ENCODE measurements at regions not wholly inside any gene's neighbourhood (a gene's known extent, or its start where the extent isn't known, plus 50 kb on each side); places are given as distances from the start of the nearest gene placed in this dataset.

DNA sequence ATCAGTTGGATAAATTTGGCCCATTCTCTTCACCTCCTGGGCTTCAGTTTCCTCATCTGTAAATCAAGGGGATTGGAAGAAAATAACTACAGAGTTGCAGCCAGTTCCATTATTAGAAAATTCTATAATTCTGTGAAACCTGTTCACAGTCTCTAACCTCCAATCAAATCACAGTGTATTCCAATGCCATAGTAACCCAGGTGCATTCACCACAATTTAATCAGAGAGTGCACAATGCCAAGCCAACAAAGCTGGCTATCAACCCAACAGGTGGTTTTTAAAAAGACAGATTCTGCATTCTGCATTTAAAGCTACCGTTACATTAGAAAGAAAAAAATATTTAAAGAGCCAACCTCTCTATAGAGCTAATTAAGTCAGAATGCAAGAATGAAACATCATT lies 308.6 kb downstream of the RNF144A start:
- H3K27me3 ChIP-seq (ENCODE audit: low read depth, low read length): no peaks in the 10 kb centered on the region
- no peaks in the 10 kb centered on the region for H3K36me3 ChIP-seq (ENCODE audit: control insufficient read depth in 1 of 2, insufficient read depth in 2 of 2, low read length in 2 of 2)
- H3K9me3 ChIP-seq (ENCODE audit: control insufficient read depth in 1 of 2, low read length in 2 of 2): peaks cover 0 to 2% of the 10 kb centered on the region in 2 donors
- H3K4me3 ChIP-seq (ENCODE audit: low read depth in 1 of 2, low read length in 2 of 2): no peak overlapping the region
- no peak overlapping the region for H3K27ac ChIP-seq (ENCODE audit: low read length)
- H3K4me1 ChIP-seq (ENCODE audit: control insufficient read depth in 1 of 2, insufficient read depth in 2 of 2, low read length in 2 of 2): no peaks in the 10 kb centered on the region

DNA sequence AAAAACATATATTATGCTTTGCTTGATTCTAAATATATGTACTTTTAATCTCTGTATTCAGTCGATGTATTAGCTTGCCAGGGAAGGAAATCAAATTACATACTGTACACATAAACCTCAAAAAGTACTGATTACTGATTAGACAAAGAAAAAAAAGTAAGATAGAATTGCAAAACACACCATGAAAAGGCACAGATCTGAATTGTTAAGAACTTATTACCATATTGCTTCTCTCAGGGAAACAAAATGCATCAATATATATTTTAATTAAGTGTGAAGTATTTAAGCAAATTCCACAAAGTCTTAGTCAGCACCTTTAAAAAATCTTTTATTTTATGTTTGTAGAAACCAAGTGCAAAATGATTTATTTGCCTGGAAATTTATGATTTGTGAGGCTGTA lies 309.3 kb downstream of the RNF144A start:
- Histone ChIP-seq H3K36me3 (ENCODE audit: control insufficient read depth in 1 of 2, insufficient read depth in 2 of 2, low read length in 2 of 2) (no peaks in the 10 kb centered on the region), H3K4me1 (ENCODE audit: control insufficient read depth in 1 of 2, insufficient read depth in 2 of 2, low read length in 2 of 2) (no peaks in the 10 kb centered on the region), H3K9me3 (ENCODE audit: control insufficient read depth in 1 of 2, low read length in 2 of 2) (peaks cover 0 to 2% of the 10 kb centered on the region in 2 donors), H3K27me3 (ENCODE audit: low read depth, low read length) (no peaks in the 10 kb centered on the region), H3K4me3 (ENCODE audit: low read depth in 1 of 2, low read length in 2 of 2) (no peak overlapping the region), H3K27ac (ENCODE audit: low read length) (no peak overlapping the region)

DNA sequence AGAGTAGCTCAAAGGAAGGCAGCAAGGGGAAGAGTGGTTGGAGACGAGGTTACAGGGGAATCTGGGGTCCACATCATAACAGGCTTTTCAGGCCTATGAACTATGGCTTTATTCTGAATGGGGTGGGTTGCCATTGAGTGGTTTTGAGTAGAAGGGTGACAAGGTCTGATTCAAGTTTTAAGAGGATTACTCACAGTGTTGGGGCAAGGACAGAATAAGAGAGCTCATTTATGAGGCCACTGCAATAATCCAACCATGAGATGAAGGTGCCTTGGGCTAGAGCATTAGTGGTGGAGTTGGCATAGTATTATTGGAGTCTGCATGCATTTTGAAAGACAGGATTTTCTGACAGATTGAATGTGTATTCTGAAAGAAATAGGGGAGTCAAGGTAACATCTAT lies 315.9 kb downstream of the RNF144A start:
- H3K27ac ChIP-seq (ENCODE audit: low read length): no peak overlapping the region
- no peaks in the 10 kb centered on the region for H3K4me1 ChIP-seq (ENCODE audit: control insufficient read depth in 1 of 2, insufficient read depth in 2 of 2, low read length in 2 of 2)

DNA sequence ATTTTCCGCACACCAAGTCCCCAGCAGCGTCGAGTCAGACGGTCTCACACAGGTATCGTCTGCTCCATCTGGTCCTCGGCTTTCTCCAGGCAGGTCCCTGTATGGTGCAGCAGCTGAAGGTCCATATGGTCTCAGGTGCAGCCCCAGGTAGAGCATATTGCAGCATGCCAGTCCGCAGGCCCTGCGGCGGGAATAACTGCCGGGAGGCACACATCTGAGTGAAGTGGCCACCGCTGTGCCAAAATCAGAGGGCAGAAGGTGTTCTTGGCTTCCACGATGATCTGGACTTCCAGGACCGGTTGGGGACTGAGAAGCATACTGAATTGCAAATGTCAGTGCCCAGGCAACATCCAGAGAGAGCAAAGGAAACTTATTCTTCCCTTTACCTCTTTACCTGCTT lies 320.3 kb downstream of the RNF144A start:
- H3K4me1 ChIP-seq (ENCODE audit: control insufficient read depth in 1 of 2, insufficient read depth in 2 of 2, low read length in 2 of 2): no peaks in the 10 kb centered on the region
- no peaks in the 10 kb centered on the region for H3K9me3 ChIP-seq (ENCODE audit: control insufficient read depth in 1 of 2, low read length in 2 of 2)
- H3K4me3 ChIP-seq (ENCODE audit: low read depth in 1 of 2, low read length in 2 of 2): no peak overlapping the region
- H3K27me3 ChIP-seq (ENCODE audit: low read depth, low read length): no peaks in the 10 kb centered on the region
- no peaks in the 10 kb centered on the region for H3K36me3 ChIP-seq (ENCODE audit: control insufficient read depth in 1 of 2, insufficient read depth in 2 of 2, low read length in 2 of 2)
- H3K27ac ChIP-seq (ENCODE audit: low read length): no peak overlapping the region

More for the DNA sequence above, 315.9 kb downstream of the RNF144A start:
- Histone ChIP-seq H3K27me3 (ENCODE audit: low read depth, low read length) (no peaks in the 10 kb centered on the region), H3K4me3 (ENCODE audit: low read depth in 1 of 2, low read length in 2 of 2) (no peak overlapping the region), H3K36me3 (ENCODE audit: control insufficient read depth in 1 of 2, insufficient read depth in 2 of 2, low read length in 2 of 2) (no peaks in the 10 kb centered on the region), H3K9me3 (ENCODE audit: control insufficient read depth in 1 of 2, low read length in 2 of 2) (no peaks in the 10 kb centered on the region)

DNA sequence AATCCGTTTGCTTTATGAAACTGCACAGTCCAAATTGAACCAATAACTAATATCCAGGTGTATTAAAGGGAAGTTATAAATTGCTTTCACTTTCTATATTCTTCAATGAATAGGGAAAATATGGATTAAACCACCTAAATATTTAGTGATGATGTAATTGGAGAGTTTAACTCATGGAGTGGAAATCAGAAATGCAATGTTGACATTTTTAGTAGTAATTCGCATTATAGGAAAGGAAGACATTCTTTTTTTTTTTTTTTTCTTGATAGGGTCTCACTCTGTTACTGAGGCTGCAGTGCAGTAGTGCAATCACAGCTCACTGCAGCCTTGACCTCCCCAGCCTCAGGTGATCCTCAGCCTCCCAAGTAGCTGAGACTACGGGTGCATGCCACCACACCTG lies 321.9 kb downstream of the RNF144A start:
- no peaks in the 10 kb centered on the region for H3K4me1 ChIP-seq (ENCODE audit: control insufficient read depth in 1 of 2, insufficient read depth in 2 of 2, low read length in 2 of 2)
- no peaks in the 10 kb centered on the region for H3K27me3 ChIP-seq (ENCODE audit: low read depth, low read length)
- H3K27ac ChIP-seq (ENCODE audit: low read length): no peak overlapping the region
- H3K4me3 ChIP-seq (ENCODE audit: low read depth in 1 of 2, low read length in 2 of 2): no peak overlapping the region
- H3K9me3 ChIP-seq (ENCODE audit: control insufficient read depth in 1 of 2, low read length in 2 of 2): no peaks in the 10 kb centered on the region
- no peaks in the 10 kb centered on the region for H3K36me3 ChIP-seq (ENCODE audit: control insufficient read depth in 1 of 2, insufficient read depth in 2 of 2, low read length in 2 of 2)

DNA sequence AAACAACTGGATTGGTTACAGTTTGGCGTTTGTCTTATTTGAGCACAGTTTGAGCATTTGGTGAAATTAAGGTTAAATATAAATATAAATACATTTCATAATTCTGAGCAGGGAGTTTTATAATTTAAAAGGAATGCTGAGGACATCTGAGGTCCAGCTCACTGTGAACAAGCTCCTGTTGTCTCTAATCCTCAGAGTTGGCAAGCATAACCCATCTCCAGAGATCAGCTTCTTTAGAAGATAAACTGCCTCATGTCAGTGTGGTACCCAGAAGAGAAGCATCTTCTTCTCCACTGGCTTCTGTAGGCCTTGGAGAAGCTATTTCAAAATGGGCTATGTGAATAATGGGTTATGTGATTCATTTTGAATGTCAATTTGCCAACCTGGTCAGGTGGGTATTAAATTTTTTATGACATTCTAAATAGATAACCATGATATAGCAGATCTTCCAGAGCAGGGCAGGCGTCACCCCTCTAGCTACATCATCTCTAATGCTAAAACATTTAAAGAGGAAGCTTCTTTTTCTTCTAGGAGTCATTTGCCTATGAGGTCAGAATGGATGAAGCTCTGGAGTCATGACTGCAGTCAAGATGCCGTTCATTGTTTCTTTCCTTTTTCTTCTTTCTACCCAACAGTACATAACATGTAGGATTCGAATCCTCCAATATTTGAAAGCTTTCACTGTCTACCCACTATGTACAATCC lies 324.0 kb downstream of the RNF144A start:
- no peaks in the 10 kb centered on the region for H3K9me3 ChIP-seq (ENCODE audit: control insufficient read depth in 1 of 2, low read length in 2 of 2)
- no peak overlapping the region for H3K27ac ChIP-seq (ENCODE audit: low read length)
- H3K4me1 ChIP-seq (ENCODE audit: control insufficient read depth in 1 of 2, insufficient read depth in 2 of 2, low read length in 2 of 2): no peaks in the 10 kb centered on the region
- no peaks in the 10 kb centered on the region for H3K36me3 ChIP-seq (ENCODE audit: control insufficient read depth in 1 of 2, insufficient read depth in 2 of 2, low read length in 2 of 2)
- H3K4me3 ChIP-seq (ENCODE audit: low read depth in 1 of 2, low read length in 2 of 2): no peak overlapping the region
- no peaks in the 10 kb centered on the region for H3K27me3 ChIP-seq (ENCODE audit: low read depth, low read length)

DNA sequence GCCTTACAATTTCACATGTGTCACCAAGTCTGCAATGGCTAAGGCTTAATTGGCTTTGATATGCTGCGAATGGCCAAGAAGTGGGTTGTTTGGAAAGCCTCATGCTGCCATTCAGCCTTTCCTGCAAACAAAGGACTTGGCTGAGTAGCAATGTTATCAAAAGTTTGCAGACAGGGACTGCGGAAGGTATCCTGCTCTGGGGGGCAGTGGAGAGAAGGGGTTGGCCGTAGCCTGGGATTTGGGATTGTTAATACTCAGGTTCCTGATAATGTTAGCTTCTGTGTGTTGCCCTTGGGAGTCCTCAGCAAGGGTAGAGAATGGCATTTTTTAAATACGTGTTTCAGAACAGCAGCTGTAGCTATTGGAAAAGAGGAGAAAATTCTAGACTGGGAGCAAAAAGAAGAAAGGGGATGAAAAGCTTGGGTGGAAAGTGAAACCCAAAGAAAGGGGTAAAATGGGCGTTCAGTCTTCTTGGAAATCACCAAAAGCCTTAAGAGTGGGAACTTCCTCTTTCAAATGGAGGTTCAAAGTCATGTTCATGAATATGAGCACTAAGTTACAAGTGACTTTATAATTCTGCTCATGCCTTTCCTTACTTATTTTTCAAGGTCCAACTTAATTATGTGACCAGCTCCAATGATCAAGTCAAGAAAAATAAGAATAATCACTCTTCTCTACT lies 325.1 kb downstream of the RNF144A start:
- H3K9me3 ChIP-seq (ENCODE audit: control insufficient read depth in 1 of 2, low read length in 2 of 2): no peaks in the 10 kb centered on the region
- no peaks in the 10 kb centered on the region for H3K36me3 ChIP-seq (ENCODE audit: control insufficient read depth in 1 of 2, insufficient read depth in 2 of 2, low read length in 2 of 2)
- no peaks in the 10 kb centered on the region for H3K4me1 ChIP-seq (ENCODE audit: control insufficient read depth in 1 of 2, insufficient read depth in 2 of 2, low read length in 2 of 2)
- H3K4me3 ChIP-seq (ENCODE audit: low read depth in 1 of 2, low read length in 2 of 2): no peak overlapping the region
- no peaks in the 10 kb centered on the region for H3K27me3 ChIP-seq (ENCODE audit: low read depth, low read length)
- H3K27ac ChIP-seq (ENCODE audit: low read length): no peak overlapping the region

DNA sequence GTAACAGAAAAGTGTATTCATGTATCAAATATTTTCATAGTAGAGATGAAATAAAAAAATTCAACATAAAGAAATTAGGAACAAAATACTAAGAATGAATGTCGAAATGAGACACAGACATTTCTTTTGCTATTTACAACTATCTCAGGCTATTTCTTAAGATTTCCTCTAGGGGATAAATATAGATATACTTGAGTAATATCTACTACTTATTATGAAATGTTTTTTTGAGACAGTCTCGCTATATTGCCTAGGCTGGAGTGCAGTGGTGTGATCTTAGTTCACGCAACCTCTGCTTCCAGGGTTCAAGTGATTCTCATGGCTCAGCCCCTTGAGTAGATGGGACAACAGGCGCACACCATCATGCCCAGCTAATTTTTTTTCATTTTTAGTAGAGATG lies 326.1 kb downstream of the RNF144A start:
- Histone ChIP-seq H3K4me1 (ENCODE audit: control insufficient read depth in 1 of 2, insufficient read depth in 2 of 2, low read length in 2 of 2) (no peaks in the 10 kb centered on the region), H3K27ac (ENCODE audit: low read length) (no peak overlapping the region), H3K27me3 (ENCODE audit: low read depth, low read length) (no peaks in the 10 kb centered on the region), H3K4me3 (ENCODE audit: low read depth in 1 of 2, low read length in 2 of 2) (no peak overlapping the region), H3K9me3 (ENCODE audit: control insufficient read depth in 1 of 2, low read length in 2 of 2) (no peaks in the 10 kb centered on the region), H3K36me3 (ENCODE audit: control insufficient read depth in 1 of 2, insufficient read depth in 2 of 2, low read length in 2 of 2) (no peaks in the 10 kb centered on the region)

DNA sequence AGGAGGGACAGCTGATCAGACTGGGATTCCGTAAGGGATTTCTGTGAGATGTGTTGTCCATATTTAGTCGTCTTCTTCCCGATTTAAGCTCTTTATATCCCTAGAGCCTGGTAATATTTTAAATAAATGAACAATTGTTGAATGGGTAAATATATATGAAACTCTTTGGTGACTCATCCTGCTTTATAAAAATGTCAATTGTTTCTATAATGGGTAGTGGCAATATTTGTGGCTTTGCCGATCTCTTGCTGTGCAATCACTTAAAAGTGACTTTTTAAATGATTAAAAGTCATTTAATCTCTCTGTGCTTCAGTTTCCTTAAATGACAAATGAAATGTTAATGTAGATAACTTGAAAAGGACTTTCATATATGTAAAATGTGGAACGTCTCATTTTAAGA lies 339.2 kb downstream of the RNF144A start:
- H3K4me3 ChIP-seq (ENCODE audit: low read depth in 1 of 2, low read length in 2 of 2): no peak overlapping the region
- H3K27me3 ChIP-seq (ENCODE audit: low read depth, low read length): no peaks in the 10 kb centered on the region
- H3K4me1 ChIP-seq (ENCODE audit: control insufficient read depth in 1 of 2, insufficient read depth in 2 of 2, low read length in 2 of 2): no peaks in the 10 kb centered on the region
- no peak overlapping the region for H3K27ac ChIP-seq (ENCODE audit: low read length)
- H3K36me3 ChIP-seq (ENCODE audit: control insufficient read depth in 1 of 2, insufficient read depth in 2 of 2, low read length in 2 of 2): no peaks in the 10 kb centered on the region
- no peaks in the 10 kb centered on the region for H3K9me3 ChIP-seq (ENCODE audit: control insufficient read depth in 1 of 2, low read length in 2 of 2)

DNA sequence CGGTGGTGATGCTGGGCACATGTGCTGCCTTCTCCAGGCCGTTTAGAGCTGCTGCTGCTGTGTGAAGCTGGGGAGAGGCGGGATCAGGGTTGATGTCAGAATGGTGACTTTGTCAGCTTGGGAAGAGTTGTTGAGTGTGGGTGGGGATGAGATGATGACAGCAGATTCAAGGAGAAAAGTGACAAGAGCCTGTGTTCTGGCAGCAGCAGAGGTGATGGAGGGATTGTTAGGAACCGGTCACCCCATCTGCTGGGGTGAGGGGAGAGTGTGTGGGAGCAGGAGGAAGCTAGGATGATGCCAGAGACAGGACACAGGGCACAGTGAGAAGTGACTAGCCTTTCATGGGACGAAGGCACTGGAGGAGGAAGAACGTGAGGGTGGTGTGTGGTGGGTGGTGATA lies 345.5 kb downstream of the RNF144A start:
- Histone ChIP-seq H3K36me3 (ENCODE audit: control insufficient read depth in 1 of 2, insufficient read depth in 2 of 2, low read length in 2 of 2) (no peaks in the 10 kb centered on the region), H3K4me1 (ENCODE audit: control insufficient read depth in 1 of 2, insufficient read depth in 2 of 2, low read length in 2 of 2) (no peaks in the 10 kb centered on the region), H3K9me3 (ENCODE audit: control insufficient read depth in 1 of 2, low read length in 2 of 2) (no peaks in the 10 kb centered on the region), H3K27ac (ENCODE audit: low read length) (no peak overlapping the region), H3K4me3 (ENCODE audit: low read depth in 1 of 2, low read length in 2 of 2) (no peak overlapping the region), H3K27me3 (ENCODE audit: low read depth, low read length) (no peaks in the 10 kb centered on the region)

DNA sequence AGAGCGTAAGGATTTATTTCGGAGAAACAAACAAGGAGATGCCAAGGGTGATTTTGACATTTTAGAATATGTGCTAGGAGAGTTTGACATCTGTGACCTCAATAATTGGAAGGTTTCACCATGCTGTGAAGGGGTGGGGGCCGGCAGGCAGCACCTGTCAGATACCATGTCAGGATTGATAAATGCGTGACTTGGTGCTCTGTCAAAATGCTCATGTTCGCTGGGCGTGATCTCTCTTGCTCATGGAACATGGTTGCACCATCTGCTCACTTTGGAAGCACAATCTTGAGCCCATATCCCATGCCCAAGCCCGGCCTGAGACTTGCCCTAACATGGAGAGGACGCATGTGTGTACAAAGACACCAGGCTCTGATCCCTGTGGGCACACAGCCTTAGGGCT lies 347.6 kb downstream of the RNF144A start:
- Histone ChIP-seq H3K4me1 (ENCODE audit: control insufficient read depth in 1 of 2, insufficient read depth in 2 of 2, low read length in 2 of 2) (no peaks in the 10 kb centered on the region), H3K36me3 (ENCODE audit: control insufficient read depth in 1 of 2, insufficient read depth in 2 of 2, low read length in 2 of 2) (no peaks in the 10 kb centered on the region), H3K27ac (ENCODE audit: low read length) (no peak overlapping the region), H3K4me3 (ENCODE audit: low read depth in 1 of 2, low read length in 2 of 2) (no peak overlapping the region), H3K9me3 (ENCODE audit: control insufficient read depth in 1 of 2, low read length in 2 of 2) (no peaks in the 10 kb centered on the region), H3K27me3 (ENCODE audit: low read depth, low read length) (no peaks in the 10 kb centered on the region)

DNA sequence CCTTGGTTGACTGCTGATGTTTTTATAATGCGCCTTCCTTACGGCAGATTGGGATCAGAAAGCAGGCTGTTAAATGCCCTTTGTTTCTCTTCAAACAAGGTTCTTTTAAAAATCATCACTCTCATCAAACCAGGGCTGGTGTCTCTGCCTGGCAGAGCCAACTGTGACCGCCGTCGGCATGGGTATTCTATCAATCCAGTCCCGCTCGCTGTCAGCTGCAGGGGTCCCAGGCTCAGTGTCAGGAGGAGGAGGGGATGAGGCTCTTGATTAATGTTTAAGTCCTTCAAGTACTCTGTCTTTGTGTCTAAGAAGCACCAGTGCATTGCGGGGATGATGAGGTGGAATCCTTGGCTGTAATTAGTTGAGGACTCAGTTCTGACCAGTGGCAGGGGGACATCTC lies 348.1 kb downstream of the RNF144A start:
- no peaks in the 10 kb centered on the region for H3K4me1 ChIP-seq (ENCODE audit: control insufficient read depth in 1 of 2, insufficient read depth in 2 of 2, low read length in 2 of 2)
- H3K36me3 ChIP-seq (ENCODE audit: control insufficient read depth in 1 of 2, insufficient read depth in 2 of 2, low read length in 2 of 2): no peaks in the 10 kb centered on the region
- no peak overlapping the region for H3K4me3 ChIP-seq (ENCODE audit: low read depth in 1 of 2, low read length in 2 of 2)
- H3K9me3 ChIP-seq (ENCODE audit: control insufficient read depth in 1 of 2, low read length in 2 of 2): no peaks in the 10 kb centered on the region
- no peak overlapping the region for H3K27ac ChIP-seq (ENCODE audit: low read length)
- no peaks in the 10 kb centered on the region for H3K27me3 ChIP-seq (ENCODE audit: low read depth, low read length)

All from muscle layer of duodenum (tissue), 2 donors.